K562 (cell line): ENCODE measurements at regions not wholly inside any gene's neighbourhood (a gene's known extent, or its start where the extent isn't known, plus 50 kb on each side); places are given as distances from the start of the nearest gene placed in this dataset.

Experiments
- CBX8 ChIP-seq: fragments of 200-600 bp; sonication (generic); IDR thresholded peaks from 2 replicates; pipeline ENCODE4 v1.6.1; 2012; ENCODE audit warnings: borderline replicate concordance, mixed run types, low read depth, mild to moderate bottlenecking, moderate library complexity, mixed read lengths, low read length, control low read depth, inconsistent platforms; ENCODE audit not compliant: poor library complexity, severe bottlenecking; ENCODE audit errors: extremely low read depth
- CREB1 ChIP-seq, 2 experiments: sonication (generic) in 1 of 2; formaldehyde crosslinking in 1 of 2; IDR thresholded peaks; 2 replicates each; pipeline versions ENCODE4 v1.6.1 to v1.8.0; 2012 to 2022; ENCODE audit warnings: inconsistent platforms in 1 of 2, mild to moderate bottlenecking in 1 of 2, missing genetic modification reagents in 1 of 2, moderate library complexity in 1 of 2
- CTCF ChIP-seq, 3 experiments: IDR thresholded peaks in 2 of 3; conservative IDR thresholded peaks in 1 of 3; 2 replicates each; pipeline ENCODE4 v1.5.1; 2011 to 2012; ENCODE audit warnings: low read length in 3 of 3, mild to moderate bottlenecking in 3 of 3, control low read depth in 2 of 3, improper control_type of control experiment in 1 of 3, inconsistent platforms in 1 of 3, low read depth in 1 of 3, mixed read lengths in 1 of 3, moderate library complexity in 1 of 3; ENCODE audit not compliant: insufficient read depth in 2 of 3
- E4F1 ChIP-seq: fragments of 250-450 bp; sonication (Bioruptor Pico); IDR thresholded peaks from 2 replicates; pipeline ENCODE4 v1.5.0; 2021; ENCODE audit warnings: mild to moderate bottlenecking, borderline replicate concordance
- ESRRA ChIP-seq: fragments of 450-650 bp; IDR thresholded peaks from 2 replicates; pipeline ENCODE4 v1.6.1; 2014; ENCODE audit warnings: low read depth, mild to moderate bottlenecking, moderate library complexity, borderline replicate concordance
- EZH2 ChIP-seq: IDR thresholded peaks from 2 replicates; pipeline ENCODE4 v1.6.1; 2012; ENCODE audit warnings: low read depth, mild to moderate bottlenecking, inconsistent platforms, low read length, borderline replicate concordance
- KHSRP ChIP-seq: fragments of 450-650 bp; IDR thresholded peaks from 2 replicates; pipeline ENCODE4 v1.6.1; 2017
- NR2F6 ChIP-seq: fragments of 450-650 bp; formaldehyde crosslinking; IDR thresholded peaks from 2 replicates; pipeline ENCODE4 v1.4.0; 2020; ENCODE audit warnings: mild to moderate bottlenecking
- RAD21 ChIP-seq, 2 experiments: fragments of 250-450 bp in 1 of 2; fragments of 450-650 bp in 1 of 2; sonication (Bioruptor Pico) in 1 of 2; formaldehyde crosslinking in 1 of 2; IDR thresholded peaks in 1 of 2; conservative IDR thresholded peaks in 1 of 2; 2 replicates each; pipeline versions ENCODE4 v1.4.0 to v1.8.0; 2020 to 2022; ENCODE audit warnings: mild to moderate bottlenecking in 2 of 2, moderate library complexity in 1 of 2
- SIX5 ChIP-seq, 2 experiments: IDR thresholded peaks; 2 replicates each; pipeline ENCODE4 v1.6.1; 2011; ENCODE audit warnings: low read length in 2 of 2, borderline replicate concordance in 1 of 2, low read depth in 1 of 2, mild to moderate bottlenecking in 1 of 2, moderate library complexity in 1 of 2; ENCODE audit not compliant: insufficient read depth in 1 of 2
- SRF ChIP-seq, 2 experiments: fragments of 250-450, 450-650 bp in 1 of 2; sonication (Bioruptor Pico) in 1 of 2; sonication (generic) in 1 of 2; formaldehyde crosslinking; IDR thresholded peaks; 2 replicates each; pipeline versions ENCODE4 v1.5.0 to v1.5.1; 2020 to 2022; ENCODE audit warnings: mild to moderate bottlenecking in 1 of 2, missing genetic modification reagents in 1 of 2
- XRCC4 ChIP-seq: IDR thresholded peaks from one replicate; pipeline ENCODE4 v1.6.1; 2011; ENCODE audit not compliant: insufficient read depth, insufficient read length; ENCODE audit errors: extremely low read depth

GRCh38 chr12:92425165-92425564 lies 277.6 kb upstream of the PLEKHG7 start:
- TF ChIP-seq SRF (CRISPR knock-in tag; IDR thresholded peaks at IDR 0.05) (no peak), KHSRP (no peak), SIX5 (IDR thresholded peaks at IDR 0.05; ENCODE audit: borderline replicate concordance in 1 of 2, insufficient read depth in 1 of 2, low read depth in 1 of 2, low read length in 2 of 2) (no peak), ESRRA (no peak), XRCC4 (no peak), CREB1 (IDR thresholded peaks at IDR 0.05) (no peak), CREB1 (CRISPR knock-in tag; IDR thresholded peaks at IDR 0.05) (no peak), E4F1 (CRISPR knock-in tag) (no peak), CTCF (IDR thresholded peaks at IDR 0.05 in 2 of 3, conservative IDR thresholded peaks at IDR 0.05 in 1 of 3; ENCODE audit: insufficient read depth in 2 of 3, low read depth in 1 of 3, low read length in 3 of 3) (no peak), NR2F6 (CRISPR knock-in tag) (no peak), RAD21 (CRISPR knock-in tag; conservative IDR thresholded peaks at IDR 0.05 in 1 of 2, IDR thresholded peaks at IDR 0.05 in 1 of 2) (no peak), EZH2 (no peak), CBX8 (no peak)
